Frontal cortex (tissue), 3 donors: ENCODE measurements at regions not wholly inside any gene's neighbourhood (a gene's known extent, or its start where the extent isn't known, plus 50 kb on each side); places are given as distances from the start of the nearest gene placed in this dataset.

ENCODE experiments used
- DNase-seq, 2 donors: peaks; one replicate each; pipeline ENCODE4 v3.0.0; 2012; ENCODE audit warnings: low spot score in 2 of 2
- FAIRE-seq: peaks from 2 replicates; lab custom pipeline; 2012; peaks lifted over from hg19 to GRCh38; lab: Jason Lieb, UNC
- donor health status: control.
- donor health status: control.
- donor health status: control.

GRCh38 chr5:118696076-118696475, 292.3 kb downstream of the DTWD2 start:
- DNase-seq (no peak), FAIRE-seq (no peak)

GRCh38 chr5:118692811-118693342, 295.5 kb downstream of the DTWD2 start:
- FAIRE-seq (no peak), DNase-seq (no peak)

GRCh38 chr5:118687661-118688621, 300.4 kb downstream of the DTWD2 start:
- FAIRE-seq (no peak), DNase-seq (no peak)

GRCh38 chr5:118687100-118687499, 301.2 kb downstream of the DTWD2 start:
- DNase-seq (no peak), FAIRE-seq (no peak)

- FAIRE-seq, result no peak
- no peak for DNase-seq
These were observed 306.7 kb downstream of the DTWD2 start for GRCh38 chr5:118681655-118682054.

GRCh38 chr5:118679264-118679940, 308.9 kb downstream of the DTWD2 start:
- FAIRE-seq (no peak), DNase-seq (no peak)

- DNase-seq, result no peak
- no peak for FAIRE-seq
These were observed 309.6 kb downstream of the DTWD2 start for GRCh38 chr5:118678746-118679145.

- no peak for DNase-seq
- no peak for FAIRE-seq
These were observed 313.1 kb downstream of the DTWD2 start for GRCh38 chr5:118675247-118675646.

GRCh38 chr5:118657576-118657975, 330.8 kb downstream of the DTWD2 start:
- no peak for FAIRE-seq

GRCh38 chr5:118653872-118654271, 334.5 kb downstream of the DTWD2 start:
- DNase-seq, result no peak
- no peak for FAIRE-seq

More at GRCh38 chr5:118657576-118657975, 330.8 kb downstream of the DTWD2 start:
- DNase-seq, result no peak

GRCh38 chr5:118653183-118653582, 335.2 kb downstream of the DTWD2 start:
- DNase-seq (no peak), FAIRE-seq (no peak)

GRCh38 chr5:118651002-118651401, 337.3 kb downstream of the DTWD2 start:
- FAIRE-seq (no peak), DNase-seq (no peak)

- FAIRE-seq (no peak), DNase-seq (no peak)
These were observed 340.8 kb downstream of the DTWD2 start for GRCh38 chr5:118647587-118647986.

GRCh38 chr5:118646917-118647316, 341.4 kb downstream of the DTWD2 start:
- FAIRE-seq, result no peak
- DNase-seq, result no peak

GRCh38 chr5:118637947-118638670, 350.2 kb downstream of the DTWD2 start:
- FAIRE-seq, result no peak
- DNase-seq, result no peak

GRCh38 chr5:118628660-118629354, 359.5 kb downstream of the DTWD2 start:
- no peak for FAIRE-seq
- no peak for DNase-seq

- no peak for DNase-seq
- FAIRE-seq, result no peak
These were observed 368.1 kb downstream of the DTWD2 start for GRCh38 chr5:118620233-118620632.

- DNase-seq, result no peak
- FAIRE-seq, result no peak
These were observed 368.5 kb downstream of the DTWD2 start for GRCh38 chr5:118619823-118620222.

- DNase-seq, result no peak
- no peak for FAIRE-seq
These were observed 372.1 kb downstream of the DTWD2 start for GRCh38 chr5:118616281-118616680.
